H1 (cell line): ENCODE measurements at regions not wholly inside any gene's neighbourhood (a gene's known extent, or its start where the extent isn't known, plus 50 kb on each side); places are given as distances from the start of the nearest gene placed in this dataset.

Experiments
- CTCF ChIA-PET: fragments of 300-600 bp; sonication (Branson Sonifier 250); formaldehyde crosslinking; loops from one replicate; lab custom pipeline; 2021; ENCODE audit not compliant: partially characterized antibody; lab: Charles Lee
- POLR2A ChIA-PET: fragments of 300-600 bp; sonication (Branson Sonifier 250); formaldehyde crosslinking; loops from one replicate; lab custom pipeline; 2021; ENCODE audit warnings: inconsistent platforms; ENCODE audit not compliant: partially characterized antibody; lab: Charles Lee
- DNase-seq, 2 experiments: peaks; one replicate each; pipeline versions ENCODE4 v3.0.0 to v3.0.0-alpha.2; 2010 to 2022; ENCODE audit warnings: low spot score in 2 of 2, low read depth in 1 of 2, mixed read lengths in 1 of 2
- FAIRE-seq: peaks from 2 replicates; lab custom pipeline; 2011; peaks lifted over from hg19 to GRCh38; lab: Jason Lieb, UNC
- H2AFZ ChIP-seq: 2 replicates; pipeline ENCODE4 v1.8.1; 2012; ENCODE audit warnings: low read length, inconsistent platforms
- H2AK5ac ChIP-seq: 2 replicates; pipeline ENCODE4 v1.6.1; 2013; ENCODE audit warnings: low read depth, low read length
- H2BK120ac ChIP-seq: replicated peaks from 2 replicates; pipeline ENCODE3; 2013; ENCODE audit warnings: low read depth, low read length, inconsistent platforms
- H2BK12ac ChIP-seq: 2 replicates; pipeline ENCODE4 v1.6.1; 2013; ENCODE audit warnings: low read depth, low read length
- H2BK15ac ChIP-seq: 2 replicates; pipeline ENCODE4 v1.6.1; 2013; ENCODE audit warnings: low read length
- H2BK20ac ChIP-seq: 2 replicates; pipeline ENCODE4 v1.6.1; 2013; ENCODE audit warnings: low read length
- H2BK5ac ChIP-seq: 2 replicates; pipeline ENCODE4 v1.6.1; 2013; ENCODE audit warnings: low read depth, low read length
- H3K14ac ChIP-seq: 2 replicates; pipeline ENCODE4 v1.6.1; 2013; ENCODE audit warnings: inconsistent platforms; ENCODE audit not compliant: insufficient read length
- H3K18ac ChIP-seq: 2 replicates; pipeline ENCODE4 v1.6.1; 2013; ENCODE audit warnings: low read length; ENCODE audit errors: extremely low read depth
- H3K23ac ChIP-seq: 2 replicates; pipeline ENCODE4 v1.6.1; 2013; ENCODE audit warnings: inconsistent platforms; ENCODE audit not compliant: insufficient read length
- H3K23me2 ChIP-seq: 2 replicates; pipeline ENCODE4 v1.6.1; 2013; ENCODE audit warnings: low read depth, low read length
- H3K27ac ChIP-seq: 2 replicates; pipeline ENCODE4 v1.6.1; 2011; ENCODE audit warnings: low read depth, low read length, inconsistent platforms
- H3K27me3 ChIP-seq, 4 experiments: replicated peaks in 1 of 4; 1 replicate in 1 of 4; 2 replicates in 3 of 4; pipeline versions ENCODE4 v1.6.1 to v1.8.1; 2011 to 2013; ENCODE audit warnings: low read length in 3 of 4, mild to moderate bottlenecking in 3 of 4, inconsistent platforms in 2 of 4, mixed read lengths in 2 of 4, moderate library complexity in 1 of 4; ENCODE audit not compliant: control insufficient read depth in 3 of 4, insufficient read depth in 3 of 4; ENCODE audit errors: extremely low read depth in 1 of 4
- H3K36me3 ChIP-seq, 4 experiments: 2 replicates each; pipeline versions ENCODE4 v1.6.1 to v1.8.1; 2011 to 2013; ENCODE audit warnings: mild to moderate bottlenecking in 4 of 4, low read length in 3 of 4, moderate library complexity in 2 of 4, control low read depth in 1 of 4, inconsistent platforms in 1 of 4; ENCODE audit not compliant: insufficient read depth in 4 of 4, control insufficient read depth in 2 of 4
- H3K4ac ChIP-seq: replicated peaks from 2 replicates; pipeline ENCODE3; 2013; ENCODE audit warnings: low read length, low read depth, mixed read lengths, inconsistent platforms; ENCODE audit not compliant: insufficient read length
- H3K4me1 ChIP-seq, 4 experiments: replicated peaks in 1 of 4; 1 replicate in 1 of 4; 2 replicates in 3 of 4; pipeline versions ENCODE4 v1.6.1 to v1.8.1; 2011 to 2013; ENCODE audit warnings: low read length in 3 of 4, inconsistent platforms in 2 of 4, mixed read lengths in 1 of 4; ENCODE audit not compliant: insufficient read depth in 4 of 4, control insufficient read depth in 3 of 4
- H3K4me2 ChIP-seq, 2 experiments: 2 replicates each; pipeline versions ENCODE4 v1.6.1 to v1.8.1; 2011 to 2013; ENCODE audit warnings: low read depth in 2 of 2, low read length in 2 of 2, control low read depth in 1 of 2, inconsistent platforms in 1 of 2, mild to moderate bottlenecking in 1 of 2; ENCODE audit not compliant: insufficient read depth in 1 of 2
- H3K4me3 ChIP-seq, 4 experiments: fragments of 200-600, 300-600 bp in 1 of 4; sonication (generic), shearing (Covaris generic), sonication (Bioruptor Twin) in 1 of 4; 2 replicates each; pipeline versions ENCODE4 v1.5.1 to v1.8.1; 2011 to 2016; ENCODE audit warnings: low read length in 4 of 4, low read depth in 3 of 4, control low read depth in 2 of 4, inconsistent platforms in 2 of 4, mild to moderate bottlenecking in 2 of 4, mixed read lengths in 1 of 4, moderate library complexity in 1 of 4; ENCODE audit not compliant: insufficient read depth in 2 of 4; ENCODE audit errors: extremely low read depth in 1 of 4
- H3K56ac ChIP-seq: replicated peaks from 2 replicates; pipeline ENCODE3; 2013; ENCODE audit warnings: low read depth, mild to moderate bottlenecking, mixed read lengths, low read length, inconsistent platforms; ENCODE audit not compliant: insufficient read length
- H3K79me1 ChIP-seq: 2 replicates; pipeline ENCODE4 v1.6.1; 2013; ENCODE audit warnings: low read depth, low read length, control low read depth
- H3K79me2 ChIP-seq, 2 experiments: 2 replicates each; pipeline versions ENCODE4 v1.6.1 to v1.8.1; 2012 to 2013; ENCODE audit warnings: low read length in 2 of 2, mild to moderate bottlenecking in 2 of 2, inconsistent platforms in 1 of 2; ENCODE audit not compliant: insufficient read depth in 2 of 2, control insufficient read depth in 1 of 2
- H3K9ac ChIP-seq, 4 experiments: replicated peaks in 1 of 4; 1 replicate in 1 of 4; 2 replicates in 3 of 4; pipeline versions ENCODE4 v1.6.1 to v1.8.1; 2011 to 2013; ENCODE audit warnings: low read depth in 3 of 4, low read length in 3 of 4, control low read depth in 2 of 4, mild to moderate bottlenecking in 2 of 4, moderate library complexity in 2 of 4, inconsistent platforms in 1 of 4; ENCODE audit errors: extremely low read depth in 1 of 4
- H3K9me3 ChIP-seq, 2 experiments: 2 replicates each; pipeline versions ENCODE4 v1.6.1 to v1.8.1; 2012 to 2013; ENCODE audit warnings: mild to moderate bottlenecking in 2 of 2, moderate library complexity in 2 of 2, control low read depth in 1 of 2, inconsistent platforms in 1 of 2, low read depth in 1 of 2, low read length in 1 of 2, mixed read lengths in 1 of 2; ENCODE audit not compliant: insufficient read depth in 2 of 2
- H4K20me1 ChIP-seq, 2 experiments: replicated peaks in 1 of 2; 2 replicates each; pipeline versions ENCODE3 to v1.8.1; 2011 to 2013; ENCODE audit warnings: inconsistent platforms in 2 of 2, low read length in 2 of 2, mild to moderate bottlenecking in 1 of 2; ENCODE audit not compliant: insufficient read depth in 2 of 2, control insufficient read depth in 1 of 2
- H4K5ac ChIP-seq: 2 replicates; pipeline ENCODE4 v1.6.1; 2013; ENCODE audit warnings: low read length, low read depth, mixed read lengths, inconsistent platforms; ENCODE audit not compliant: insufficient read length
- H4K8ac ChIP-seq: 2 replicates; pipeline ENCODE4 v1.8.0; 2013; ENCODE audit warnings: mild to moderate bottlenecking, moderate library complexity, low read length, inconsistent platforms; ENCODE audit not compliant: insufficient read depth; ENCODE audit errors: extremely low read depth
- H4K91ac ChIP-seq: replicated peaks from 2 replicates; pipeline ENCODE3; 2013; ENCODE audit warnings: low read length, mixed read lengths, inconsistent platforms; ENCODE audit not compliant: insufficient read length
- EZH2 ChIP-seq: fragments of 200-600 bp; sonication (generic); IDR thresholded peaks from 2 replicates; pipeline ENCODE4 v1.7.1; 2012; ENCODE audit warnings: low read depth, mild to moderate bottlenecking, moderate library complexity, low read length, inconsistent platforms; ENCODE audit not compliant: severe bottlenecking
- JUN ChIP-seq: IDR thresholded peaks from 2 replicates; pipeline ENCODE4 v1.6.1; 2011; ENCODE audit warnings: low read depth, mild to moderate bottlenecking, improper control_type of control experiment, low read length
- KDM4A ChIP-seq: IDR thresholded peaks from one replicate; pipeline ENCODE4 v1.7.1; 2012; ENCODE audit warnings: low read depth, mild to moderate bottlenecking, moderate library complexity, low read length, inconsistent platforms; ENCODE audit not compliant: severe bottlenecking
- SAP30 ChIP-seq: fragments of 300-600 bp; sonication (generic); IDR thresholded peaks from 2 replicates; pipeline ENCODE4 v1.7.1; 2012; ENCODE audit warnings: low read length, moderate library complexity, mild to moderate bottlenecking, inconsistent platforms; ENCODE audit not compliant: insufficient read depth, insufficient replicate concordance
- ZNF274 ChIP-seq: IDR thresholded peaks from 2 replicates; pipeline ENCODE4 v1.7.0; 2012; ENCODE audit warnings: low read length, borderline replicate concordance; ENCODE audit errors: extremely low read depth
- WGBS, 2 experiments: shearing (Covaris generic) in 1 of 2; methylation state at CpG; one replicate each; pipeline versions ENCODE4 v1.1.6 to v1.1.7; 2013 to 2015; ENCODE audit warnings: low lambda C conversion rate in 2 of 2, mixed read lengths in 2 of 2, inconsistent platforms in 1 of 2, low coverage in 1 of 2, missing lambda C conversion rate in 1 of 2; ENCODE audit not compliant: insufficient replicate concordance in 2 of 2, insufficient coverage in 1 of 2, insufficient read length in 1 of 2; ENCODE audit errors: extremely low coverage in 1 of 2, missing lambda C conversion rate in 1 of 2; 5-methylcytosine and 5-hydroxymethylcytosine counted together
- TF ChIP-seq, protein P1 (sequence below): IDR thresholded peaks from 2 replicates; pipeline ENCODE4 v1.6.1; 2012; ENCODE audit warnings: inconsistent platforms

DNA sequence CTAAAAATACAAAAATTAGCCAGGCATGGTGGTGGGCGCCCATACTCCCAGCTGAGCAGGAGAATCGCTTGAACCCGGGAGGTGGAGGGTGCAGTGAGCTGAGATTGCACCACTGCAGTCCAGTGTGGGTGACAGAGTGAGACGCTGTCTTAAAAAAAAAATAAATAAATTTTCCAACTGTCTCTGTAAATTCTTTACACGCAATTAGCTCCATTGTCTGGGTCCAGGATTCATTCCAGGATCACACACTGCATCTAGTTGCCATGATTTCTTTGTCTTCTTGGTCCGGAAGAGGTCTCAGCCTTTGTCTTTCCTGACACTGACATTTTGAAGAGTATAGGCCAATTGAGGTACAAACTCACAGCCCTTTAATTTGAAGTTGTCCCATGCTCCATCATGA lies 167.6 kb upstream of the NYAP2 start:
- Histone ChIP-seq H4K20me1 (no peaks in the 10 kb centered on the region), H3K4me3 (no peak overlapping the region), H2AK5ac (no peak overlapping the region), H3K4me2 (no peak overlapping the region), H4K5ac (no peak overlapping the region), H3K9ac (no peak overlapping the region), H3K4ac (no peak overlapping the region), H3K4me1 (no peaks in the 10 kb centered on the region), H2BK20ac (no peak overlapping the region), H3K23ac (no peak overlapping the region), H3K14ac (no peak overlapping the region), H2BK5ac (no peak overlapping the region), H3K36me3 (no peaks in the 10 kb centered on the region; a peak in 1 of 8 replicates), H2BK15ac (no peak overlapping the region), H3K56ac (no peak overlapping the region), H3K23me2 (no peaks in the 10 kb centered on the region), H2AFZ (no peak overlapping the region), H3K9me3 (peaks cover 0 to 3% of the 10 kb centered on the region in 2 experiments; a peak in 1 of 4 replicates), H3K27me3 (no peaks in the 10 kb centered on the region), H2BK120ac (no peak overlapping the region), H3K79me1 (no peaks in the 10 kb centered on the region), H3K79me2 (no peaks in the 10 kb centered on the region), H4K91ac (no peak overlapping the region), H3K18ac (no peak overlapping the region), H2BK12ac (no peak overlapping the region), H3K27ac (no peak overlapping the region), H4K8ac (no peak overlapping the region)
- FAIRE-seq (no peak), DNase-seq (no peak)
- TF ChIP-seq EZH2 = no peak
- TF ChIP-seq, protein P1, sequence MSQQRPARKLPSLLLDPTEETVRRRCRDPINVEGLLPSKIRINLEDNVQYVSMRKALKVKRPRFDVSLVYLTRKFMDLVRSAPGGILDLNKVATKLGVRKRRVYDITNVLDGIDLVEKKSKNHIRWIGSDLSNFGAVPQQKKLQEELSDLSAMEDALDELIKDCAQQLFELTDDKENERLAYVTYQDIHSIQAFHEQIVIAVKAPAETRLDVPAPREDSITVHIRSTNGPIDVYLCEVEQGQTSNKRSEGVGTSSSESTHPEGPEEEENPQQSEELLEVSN = no peak
- no peak for TF ChIP-seq ZNF274
- no peak for TF ChIP-seq KDM4A
- no peak for TF ChIP-seq JUN
- no peak for TF ChIP-seq SAP30
- 95% methylated on average over 6 of the region's 6 CpGs; no CpG with 5 or more reads in 1 of the 2 experiments for WGBS, 2 experiments
- ChIA-PET POLR2A (no interaction called here), CTCF (interaction anchor here (0.6 to 1.7 kb wide), 2 partner anchors 161 to 398 kb away, joined by 3 to 4 read pairs; no protein-coding TSS in a partner anchor)
